Fibroblast of lung (primary cell): ENCODE measurements at regions not wholly inside any gene's neighbourhood (a gene's known extent, or its start where the extent isn't known, plus 50 kb on each side); places are given as distances from the start of the nearest gene placed in this dataset.

Experiments
- CTCF ChIP-seq, 2 donors: IDR thresholded peaks in 1 of 2; conservative IDR thresholded peaks in 1 of 2; 1 replicate in 1 of 2; 2 replicates in 1 of 2; pipeline ENCODE4 v1.5.1; 2011 to 2012; ENCODE audit warnings: low read length in 2 of 2, control low read depth in 1 of 2, inconsistent platforms in 1 of 2, low read depth in 1 of 2, mild to moderate bottlenecking in 1 of 2
- EZH2 ChIP-seq: IDR thresholded peaks from 2 replicates; pipeline ENCODE4 v1.5.1; 2012; ENCODE audit warnings: low read length, control low read depth, mild to moderate bottlenecking; ENCODE audit errors: missing control alignments

- TF ChIP-seq CTCF (conservative IDR thresholded peaks at IDR 0.05 in 1 of 2, IDR thresholded peaks at IDR 0.05 in 1 of 2; ENCODE audit: low read depth in 1 of 2, low read length in 2 of 2), result no peak
- TF ChIP-seq EZH2, result no peak
Measured at GRCh38 chr2:58667137-58667774, 426.1 kb upstream of the FANCL start.
